ENCODE measurements at regions not wholly inside any gene's neighbourhood (a gene's known extent, or its start where the extent isn't known, plus 50 kb on each side); places are given as distances from the start of the nearest gene placed in this dataset.

- no peak for ATAC-seq
- DNase-seq (ENCODE audit: low spot score): no peak
Measured at GRCh38 chr1:195591917-195592672, 1016.1 kb downstream of the KCNT2 start.

GRCh38 chr1:195590649-195591048, 1017.6 kb downstream of the KCNT2 start:
- no peak for ATAC-seq

GRCh38 chr1:195584870-195585624, 1023.2 kb downstream of the KCNT2 start:
- ATAC-seq (no peak), DNase-seq (ENCODE audit: low spot score) (no peak)

More at GRCh38 chr1:195590649-195591048, 1017.6 kb downstream of the KCNT2 start:
- DNase-seq (ENCODE audit: low spot score): no peak

GRCh38 chr1:195580988-195581387, 1027.3 kb downstream of the KCNT2 start:
- ATAC-seq: no peak

GRCh38 chr1:195577748-195578147, 1030.5 kb downstream of the KCNT2 start:
- no peak for ATAC-seq

More at GRCh38 chr1:195580988-195581387, 1027.3 kb downstream of the KCNT2 start:
- no peak for DNase-seq (ENCODE audit: low spot score)

GRCh38 chr1:195576641-195577040, 1031.6 kb downstream of the KCNT2 start:
- ATAC-seq (no peak), DNase-seq (ENCODE audit: low spot score) (no peak)

More at GRCh38 chr1:195577748-195578147, 1030.5 kb downstream of the KCNT2 start:
- no peak for DNase-seq (ENCODE audit: low spot score)

- ATAC-seq: no peak
- no peak for DNase-seq (ENCODE audit: low spot score)
Measured at GRCh38 chr1:195574511-195574910, 1033.7 kb downstream of the KCNT2 start.

- no peak for ATAC-seq
- DNase-seq (ENCODE audit: low spot score): no peak
Measured at GRCh38 chr1:195569934-195570333, 1038.3 kb downstream of the KCNT2 start.

- DNase-seq (ENCODE audit: low spot score) (no peak), ATAC-seq (no peak)
Measured at GRCh38 chr1:195568389-195568788, 1039.9 kb downstream of the KCNT2 start.

- ATAC-seq: no peak
- DNase-seq (ENCODE audit: low spot score): no peak
Measured at GRCh38 chr1:195562074-195562473, 1046.2 kb downstream of the KCNT2 start.

GRCh38 chr1:195550071-195550862, 1058.0 kb downstream of the KCNT2 start:
- no peak for DNase-seq (ENCODE audit: low spot score)
- ATAC-seq: no peak

- ATAC-seq: no peak
- no peak for DNase-seq (ENCODE audit: low spot score)
Measured at GRCh38 chr1:195530961-195531360, 1077.3 kb downstream of the KCNT2 start.

GRCh38 chr1:195529881-195530280, 1078.4 kb downstream of the KCNT2 start:
- no peak for DNase-seq (ENCODE audit: low spot score)
- no peak for ATAC-seq

GRCh38 chr1:195520757-195521156, 1087.5 kb downstream of the KCNT2 start:
- no peak for DNase-seq (ENCODE audit: low spot score)
- ATAC-seq: no peak

- no peak for DNase-seq (ENCODE audit: low spot score)
Measured at GRCh38 chr1:195516036-195516435, 1092.2 kb downstream of the KCNT2 start.

GRCh38 chr1:195511501-195511900, 1096.7 kb downstream of the KCNT2 start:
- ATAC-seq (no peak), DNase-seq (ENCODE audit: low spot score) (no peak)

More at GRCh38 chr1:195516036-195516435, 1092.2 kb downstream of the KCNT2 start:
- ATAC-seq: no peak

- DNase-seq (ENCODE audit: low spot score) (no peak), ATAC-seq (no peak)
Measured at GRCh38 chr1:195501118-195501517, 1107.1 kb downstream of the KCNT2 start.

GRCh38 chr1:195495720-195496635, 1112.3 kb downstream of the KCNT2 start:
- no peak for ATAC-seq
- DNase-seq (ENCODE audit: low spot score): no peak

GRCh38 chr1:195482137-195482536, 1126.1 kb downstream of the KCNT2 start:
- DNase-seq (ENCODE audit: low spot score): no peak
- no peak for ATAC-seq

- DNase-seq (ENCODE audit: low spot score) (no peak), ATAC-seq (no peak)
Measured at GRCh38 chr1:195481293-195481692, 1126.9 kb downstream of the KCNT2 start.

All from left lobe of liver (tissue), 2 donors.